HG02840 (cell line): ENCODE measurements at regions not wholly inside any gene's neighbourhood (a gene's known extent, or its start where the extent isn't known, plus 50 kb on each side); places are given as distances from the start of the nearest gene placed in this dataset.
"Not testable (repeated sequence)": the region's sequence is repeated elsewhere in the genome, so short reads cannot be mapped to it uniquely, and the experiment has no call there.

Experiments used
- ATAC-seq: cut with Tn5 transposase; IDR thresholded peaks from one replicate; pipeline ENCODE4 v1.9.1; 2021; ENCODE audit warnings: mild to moderate bottlenecking, moderate library complexity, moderate number of reproducible peaks; ENCODE audit not compliant: unreplicated experiment, low FRiP score

DNA sequence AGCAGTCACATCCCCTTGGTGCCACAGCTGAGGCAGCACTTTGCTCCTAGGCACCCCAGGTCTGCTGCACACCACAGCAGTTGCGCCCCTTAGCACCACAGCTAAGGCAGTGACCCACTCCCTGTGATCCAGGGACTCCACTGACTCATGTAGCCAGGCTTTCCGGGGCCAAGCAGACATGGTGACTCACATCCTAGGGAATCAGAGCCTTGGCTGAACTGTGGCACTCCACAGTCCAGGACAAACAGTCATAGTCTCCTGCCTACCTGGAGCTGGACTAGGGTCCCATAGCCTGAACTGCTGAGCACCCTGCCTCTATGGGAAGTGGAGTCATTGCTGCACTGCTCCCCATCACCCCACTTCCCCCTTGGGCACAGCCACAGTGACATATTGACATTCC, 338.7 kb downstream of the NPR3 start:
- ATAC-seq, result no peak

- ATAC-seq, result no peak
These were observed 348.0 kb downstream of the NPR3 start for GRCh38 chr5:33059081-33059480.

DNA sequence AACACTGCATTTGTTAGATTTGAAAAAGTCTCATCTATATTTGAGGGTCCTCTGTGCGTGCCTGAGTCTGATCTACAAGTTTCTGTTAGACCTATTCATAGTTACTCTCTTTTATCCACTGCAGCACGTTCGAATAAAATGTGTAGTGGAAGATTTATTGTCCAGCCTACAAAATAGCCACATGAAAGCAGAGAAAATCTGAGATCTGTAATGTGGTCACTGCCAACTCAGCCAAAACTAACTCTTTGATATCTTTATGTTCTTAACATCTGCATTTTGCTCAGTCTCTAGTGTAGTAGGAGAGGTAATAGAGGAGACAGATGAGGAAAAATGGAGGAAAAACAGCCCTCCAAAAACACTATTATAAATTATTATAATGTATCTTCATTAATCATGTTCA, 354.0 kb downstream of the NPR3 start:
- ATAC-seq, result no peak

DNA sequence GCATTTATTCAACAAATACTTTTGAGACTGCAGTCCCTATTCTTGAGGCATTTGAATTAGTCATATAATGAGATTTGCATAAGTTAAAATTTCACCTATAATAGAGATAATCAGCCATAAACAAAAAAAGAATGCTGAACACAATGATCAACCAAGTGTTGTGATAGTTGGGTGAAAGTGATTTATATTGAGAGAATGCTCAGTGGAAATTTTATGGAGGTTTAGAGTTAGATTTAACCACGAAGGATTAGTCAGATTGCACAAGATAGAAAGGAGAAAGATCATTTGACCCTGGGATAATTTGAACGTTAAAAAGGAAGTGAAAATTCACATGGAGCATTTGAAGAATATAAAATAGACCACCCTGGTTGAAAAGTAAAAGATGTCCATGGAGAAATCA, 356.2 kb downstream of the NPR3 start:
- no peak for ATAC-seq

GRCh38 chr5:33068786-33069185, 357.7 kb downstream of the NPR3 start:
- ATAC-seq, result no peak

DNA sequence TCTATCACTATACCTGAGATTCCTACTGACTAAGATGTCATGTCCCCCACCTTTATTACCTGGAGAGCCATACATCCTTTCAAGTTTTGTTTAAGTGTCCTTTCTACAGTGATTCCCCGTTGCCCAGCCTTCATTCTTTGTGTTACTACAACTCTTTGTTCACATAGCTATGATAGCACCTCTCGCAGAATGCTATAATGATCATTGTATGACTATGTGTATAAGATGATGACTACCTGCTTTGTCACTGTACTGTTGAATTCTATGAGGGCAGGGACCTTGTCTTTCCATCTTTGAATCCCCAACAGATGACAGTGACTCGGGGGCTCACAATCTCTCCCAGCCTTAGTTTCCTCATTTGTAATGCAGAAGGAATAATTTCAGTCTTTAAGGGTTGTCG, 361.2 kb downstream of the NPR3 start:
- ATAC-seq, result no peak

DNA sequence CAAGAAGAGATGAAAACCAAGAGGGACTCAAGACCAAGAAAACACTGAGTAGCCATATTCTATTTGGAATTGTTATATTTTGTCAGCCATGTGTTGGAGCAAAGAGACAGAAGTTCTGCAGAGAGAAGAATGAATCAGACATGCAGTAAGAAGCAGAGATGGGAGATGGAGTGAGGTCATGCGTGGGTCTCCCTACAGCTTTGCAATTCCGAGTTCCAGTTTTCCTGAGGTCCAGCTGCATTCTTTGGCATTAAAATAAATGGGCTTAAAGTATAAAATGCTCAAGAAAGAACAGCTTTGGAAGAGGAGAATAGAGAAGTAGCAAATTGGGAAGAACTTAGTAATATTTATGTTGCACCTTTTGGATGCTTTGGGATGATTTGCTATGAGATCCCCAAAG, 361.6 kb downstream of the NPR3 start:
- no peak for ATAC-seq

DNA sequence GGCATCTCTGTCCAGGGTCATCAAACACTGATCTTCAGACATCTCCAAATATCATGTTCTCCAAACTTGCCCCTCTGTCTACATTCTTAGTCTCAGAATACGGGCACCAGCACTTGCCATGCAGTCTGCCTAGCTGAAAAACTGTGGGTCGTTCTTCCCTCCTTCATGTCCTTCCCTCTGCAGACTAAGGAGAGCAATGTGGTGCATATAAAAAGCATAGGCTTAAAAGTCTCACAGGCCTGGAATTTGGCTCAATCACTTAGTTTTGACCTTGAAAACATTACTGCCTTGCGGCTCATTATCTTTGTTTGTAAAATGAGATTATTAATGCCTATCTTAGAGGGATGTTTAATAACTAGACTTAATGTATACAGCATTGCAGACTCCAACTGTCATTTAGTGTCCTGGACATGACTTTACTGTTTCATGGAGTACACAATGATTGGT, 362.8 kb downstream of the NPR3 start:
- ATAC-seq, result no peak

DNA sequence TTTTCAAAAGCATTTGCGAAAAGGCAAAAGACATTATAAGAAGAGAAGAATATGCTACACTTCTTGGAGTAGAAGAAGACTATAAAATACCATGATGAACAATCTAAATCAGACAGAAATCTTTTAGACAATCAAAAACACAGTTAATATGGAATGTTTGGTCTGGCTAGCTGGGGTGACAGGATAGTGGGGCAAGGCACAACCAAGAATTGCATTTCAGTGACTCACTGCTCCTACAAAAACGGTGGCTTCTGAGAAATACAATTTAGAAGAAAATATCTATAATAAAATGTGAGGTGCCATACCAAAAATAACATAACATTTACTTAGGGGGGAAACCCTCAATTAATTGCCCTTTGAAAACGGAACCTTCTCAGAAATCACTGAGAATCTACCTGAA, 363.4 kb downstream of the NPR3 start:
- no peak for ATAC-seq

DNA sequence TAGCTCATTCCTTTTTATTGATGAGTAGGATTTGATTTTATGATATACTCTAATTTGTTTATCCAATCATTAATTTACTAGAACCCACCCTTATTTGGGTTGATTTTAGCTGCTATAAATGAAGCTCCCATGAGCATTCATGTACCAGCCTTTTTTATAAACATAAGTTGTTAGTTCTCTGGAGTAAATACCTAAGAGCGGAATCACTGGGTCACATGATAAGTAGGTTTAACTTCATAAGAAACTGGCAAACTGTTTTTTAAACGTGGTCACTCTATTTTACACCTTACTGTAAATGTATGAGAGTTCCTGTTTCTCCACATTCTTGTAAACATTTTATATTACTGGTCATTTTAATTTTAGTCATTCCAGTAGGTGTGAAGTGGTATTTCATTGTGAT, 364.6 kb downstream of the NPR3 start:
- no peak for ATAC-seq

DNA sequence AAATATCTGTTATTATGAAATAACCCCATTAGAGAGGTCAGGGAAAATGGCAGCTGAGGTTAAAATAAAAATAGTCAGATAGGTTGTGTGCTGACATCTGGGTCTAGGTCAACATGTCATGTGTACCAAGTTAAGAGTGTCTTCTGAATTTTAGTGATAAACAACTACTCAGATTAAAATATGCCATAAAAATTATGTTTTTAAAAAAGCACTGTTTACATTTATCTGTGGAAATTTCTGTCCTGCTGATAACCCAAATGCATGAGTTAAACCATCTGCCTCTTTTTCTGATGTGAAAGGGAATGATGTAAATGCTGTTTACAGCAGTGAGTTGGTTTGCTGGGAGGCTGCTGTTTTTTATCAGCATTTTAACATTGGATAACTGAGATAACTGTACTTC, 361.2 kb upstream of the TARS1 start:
- no peak for ATAC-seq

DNA sequence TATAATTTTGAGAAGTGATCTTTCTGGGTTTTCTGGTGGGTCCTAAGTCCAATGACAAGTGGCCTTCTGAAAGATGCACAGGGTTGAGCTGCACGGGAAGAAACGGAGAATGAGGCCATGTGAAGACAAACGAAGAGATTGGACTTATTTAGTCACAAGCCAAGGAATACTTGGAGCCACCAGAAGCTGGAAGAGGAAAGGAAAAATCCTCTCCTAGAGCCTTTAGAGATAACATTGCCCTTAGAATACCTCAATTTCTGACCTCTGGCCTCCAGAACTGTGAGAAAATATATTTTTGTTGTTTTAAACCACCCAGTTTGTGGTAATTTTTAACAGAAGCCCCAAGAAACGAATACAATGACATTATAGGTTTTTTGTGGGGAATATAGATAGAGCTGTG, 360.5 kb upstream of the TARS1 start:
- no peak for ATAC-seq

- ATAC-seq, result no peak
These were observed 352.6 kb upstream of the TARS1 start for GRCh38 chr5:33088176-33088575.

GRCh38 chr5:33091571-33092363, 349.0 kb upstream of the TARS1 start:
- ATAC-seq, result no peak

- ATAC-seq, result no peak
These were observed 348.0 kb upstream of the TARS1 start for GRCh38 chr5:33092719-33093118.

- no peak for ATAC-seq
These were observed 338.2 kb upstream of the TARS1 start for GRCh38 chr5:33102551-33102950.

DNA sequence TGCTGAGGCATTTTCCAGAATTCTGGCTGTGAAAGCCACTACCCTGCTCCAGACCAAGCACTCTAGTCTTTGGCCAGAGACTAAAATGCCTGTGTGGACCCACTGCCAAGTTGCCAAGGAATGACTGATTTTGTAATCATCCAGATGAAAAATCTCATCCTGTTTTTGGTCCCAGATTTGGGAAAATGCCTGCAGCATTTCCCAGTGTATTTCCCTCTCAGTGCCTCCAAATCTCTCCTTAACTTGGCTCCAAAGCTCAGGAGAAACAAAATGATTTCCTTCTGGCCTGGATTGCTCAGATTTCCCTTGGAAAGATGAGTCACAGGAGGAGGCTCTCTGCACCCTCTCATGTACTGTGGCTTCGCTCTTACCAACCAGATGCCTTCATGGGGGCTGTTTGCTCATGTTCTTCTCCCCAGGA, 335.2 kb upstream of the TARS1 start:
- ATAC-seq, result no peak

DNA sequence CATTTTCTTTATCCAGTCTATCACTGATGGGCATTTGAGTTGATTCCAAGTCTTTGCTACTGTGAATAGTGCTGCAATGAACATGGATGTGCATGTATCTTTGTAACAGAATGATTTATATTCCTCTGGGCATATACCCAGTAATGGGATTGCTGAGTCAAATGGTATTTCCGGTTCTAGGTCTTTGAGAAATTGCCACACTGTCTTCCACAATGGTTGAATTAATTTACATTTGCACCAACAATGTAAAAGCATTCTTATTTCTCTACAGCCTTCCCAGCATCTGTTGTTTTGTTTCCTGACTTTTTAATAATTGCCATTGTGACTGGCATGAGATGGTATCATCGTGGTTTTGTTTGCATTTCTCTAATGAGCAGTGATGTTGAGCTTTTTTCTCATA, 330.3 kb upstream of the TARS1 start:
- ATAC-seq, result not testable (repeated sequence)

- no peak for ATAC-seq
These were observed 326.4 kb upstream of the TARS1 start for GRCh38 chr5:33114361-33114760.

DNA sequence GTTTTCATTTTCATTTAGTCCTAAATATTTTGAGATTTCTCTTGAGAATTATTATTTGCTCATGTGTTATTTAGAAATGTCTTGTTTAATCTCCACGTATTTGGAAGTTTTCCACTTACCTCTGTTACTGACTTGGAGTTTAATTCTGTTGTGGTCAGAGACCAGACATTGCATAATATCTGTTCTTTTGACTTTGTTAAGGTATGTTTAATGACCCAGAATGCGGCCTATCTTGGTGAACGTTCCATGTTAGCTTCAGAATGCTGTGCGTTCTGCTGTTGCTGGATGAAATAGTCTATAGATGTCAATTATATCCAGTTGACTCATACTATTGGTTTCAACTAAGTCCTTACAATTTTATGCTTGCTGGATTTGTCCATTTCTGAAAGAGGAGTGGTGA, 325.3 kb upstream of the TARS1 start:
- no peak for ATAC-seq

GRCh38 chr5:33118761-33119415, 321.9 kb upstream of the TARS1 start:
- ATAC-seq, result no peak

GRCh38 chr5:33120671-33121070, 320.1 kb upstream of the TARS1 start:
- ATAC-seq, result no peak
